Ishikawa (cell line): ENCODE measurements at regions not wholly inside any gene's neighbourhood (a gene's known extent, or its start where the extent isn't known, plus 50 kb on each side); places are given as distances from the start of the nearest gene placed in this dataset.

Experiments
- CEBPB ChIP-seq: IDR thresholded peaks from 2 replicates; pipeline ENCODE4 v1.6.1; 2012
- CREB1 ChIP-seq: IDR thresholded peaks from 2 replicates; pipeline ENCODE4 v1.6.1; 2012; ENCODE audit warnings: low read depth
- EGR1 ChIP-seq: IDR thresholded peaks from 2 replicates; pipeline ENCODE4 v1.6.1; 2012
- EP300 ChIP-seq: IDR thresholded peaks from 2 replicates; pipeline ENCODE4 v1.6.1; 2012; ENCODE audit warnings: borderline replicate concordance
- FOXM1 ChIP-seq: IDR thresholded peaks from 2 replicates; pipeline ENCODE4 v1.6.1; 2012; ENCODE audit warnings: low read depth, borderline replicate concordance
- NFIC ChIP-seq: IDR thresholded peaks from 2 replicates; pipeline ENCODE4 v1.6.1; 2012
- RAD21 ChIP-seq: IDR thresholded peaks from 2 replicates; pipeline ENCODE4 v1.6.1; 2012; ENCODE audit warnings: low read depth
- TAF1 ChIP-seq: IDR thresholded peaks from 2 replicates; pipeline ENCODE4 v1.6.1; 2012; ENCODE audit warnings: low read depth, mild to moderate bottlenecking
- TCF12 ChIP-seq: IDR thresholded peaks from 2 replicates; pipeline ENCODE4 v1.6.1; 2012; ENCODE audit warnings: low read depth
- TEAD4 ChIP-seq: IDR thresholded peaks from 2 replicates; pipeline ENCODE4 v1.6.1; 2012
- YY1 ChIP-seq: IDR thresholded peaks from 2 replicates; pipeline ENCODE4 v1.6.1; 2012; ENCODE audit warnings: low read depth
- ZBTB7A ChIP-seq: IDR thresholded peaks from 2 replicates; pipeline ENCODE4 v1.6.1; 2012; ENCODE audit warnings: low read depth
- TF ChIP-seq, protein P1 (sequence below): IDR thresholded peaks from 2 replicates; pipeline ENCODE4 v1.6.1; 2012; ENCODE audit warnings: low read depth, mild to moderate bottlenecking
- TF ChIP-seq, protein P2 (sequence below): IDR thresholded peaks from 2 replicates; pipeline ENCODE4 v1.6.1; 2012
- TF ChIP-seq, protein P3 (sequence below): IDR thresholded peaks from 2 replicates; pipeline ENCODE4 v1.6.1; 2012

DNA sequence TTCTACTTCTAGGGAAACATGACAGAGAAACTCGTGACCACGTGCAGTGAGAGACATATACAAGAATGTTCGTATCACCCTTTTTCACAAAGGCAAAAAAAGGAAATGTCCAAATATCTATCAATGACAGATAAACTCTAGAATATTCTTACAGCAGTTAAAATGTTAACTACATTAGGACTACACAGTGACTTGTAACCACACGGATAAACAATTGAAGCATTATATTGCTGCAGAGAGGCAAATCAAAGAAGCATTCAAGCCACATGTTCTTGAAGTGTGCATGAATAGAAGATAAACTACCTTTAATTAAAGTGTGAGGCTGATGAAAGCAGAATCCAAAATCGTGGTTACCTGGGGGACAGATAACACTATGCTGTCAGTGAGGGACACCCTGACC lies 935.3 kb upstream of the KLHL29 start:
- TF ChIP-seq NFIC (no peak), TEAD4 (no peak), TCF12 (no peak), EP300 (no peak), FOXM1 (no peak), ZBTB7A (no peak), CEBPB (no peak), YY1 (no peak), RAD21 (no peak), TAF1 (no peak), EGR1 (no peak), CREB1 (no peak)
- TF ChIP-seq, protein P1, sequence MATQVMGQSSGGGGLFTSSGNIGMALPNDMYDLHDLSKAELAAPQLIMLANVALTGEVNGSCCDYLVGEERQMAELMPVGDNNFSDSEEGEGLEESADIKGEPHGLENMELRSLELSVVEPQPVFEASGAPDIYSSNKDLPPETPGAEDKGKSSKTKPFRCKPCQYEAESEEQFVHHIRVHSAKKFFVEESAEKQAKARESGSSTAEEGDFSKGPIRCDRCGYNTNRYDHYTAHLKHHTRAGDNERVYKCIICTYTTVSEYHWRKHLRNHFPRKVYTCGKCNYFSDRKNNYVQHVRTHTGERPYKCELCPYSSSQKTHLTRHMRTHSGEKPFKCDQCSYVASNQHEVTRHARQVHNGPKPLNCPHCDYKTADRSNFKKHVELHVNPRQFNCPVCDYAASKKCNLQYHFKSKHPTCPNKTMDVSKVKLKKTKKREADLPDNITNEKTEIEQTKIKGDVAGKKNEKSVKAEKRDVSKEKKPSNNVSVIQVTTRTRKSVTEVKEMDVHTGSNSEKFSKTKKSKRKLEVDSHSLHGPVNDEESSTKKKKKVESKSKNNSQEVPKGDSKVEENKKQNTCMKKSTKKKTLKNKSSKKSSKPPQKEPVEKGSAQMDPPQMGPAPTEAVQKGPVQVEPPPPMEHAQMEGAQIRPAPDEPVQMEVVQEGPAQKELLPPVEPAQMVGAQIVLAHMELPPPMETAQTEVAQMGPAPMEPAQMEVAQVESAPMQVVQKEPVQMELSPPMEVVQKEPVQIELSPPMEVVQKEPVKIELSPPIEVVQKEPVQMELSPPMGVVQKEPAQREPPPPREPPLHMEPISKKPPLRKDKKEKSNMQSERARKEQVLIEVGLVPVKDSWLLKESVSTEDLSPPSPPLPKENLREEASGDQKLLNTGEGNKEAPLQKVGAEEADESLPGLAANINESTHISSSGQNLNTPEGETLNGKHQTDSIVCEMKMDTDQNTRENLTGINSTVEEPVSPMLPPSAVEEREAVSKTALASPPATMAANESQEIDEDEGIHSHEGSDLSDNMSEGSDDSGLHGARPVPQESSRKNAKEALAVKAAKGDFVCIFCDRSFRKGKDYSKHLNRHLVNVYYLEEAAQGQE, result no peak
- TF ChIP-seq, protein P2, sequence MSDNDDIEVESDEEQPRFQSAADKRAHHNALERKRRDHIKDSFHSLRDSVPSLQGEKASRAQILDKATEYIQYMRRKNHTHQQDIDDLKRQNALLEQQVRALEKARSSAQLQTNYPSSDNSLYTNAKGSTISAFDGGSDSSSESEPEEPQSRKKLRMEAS, result no peak
- TF ChIP-seq, protein P3, sequence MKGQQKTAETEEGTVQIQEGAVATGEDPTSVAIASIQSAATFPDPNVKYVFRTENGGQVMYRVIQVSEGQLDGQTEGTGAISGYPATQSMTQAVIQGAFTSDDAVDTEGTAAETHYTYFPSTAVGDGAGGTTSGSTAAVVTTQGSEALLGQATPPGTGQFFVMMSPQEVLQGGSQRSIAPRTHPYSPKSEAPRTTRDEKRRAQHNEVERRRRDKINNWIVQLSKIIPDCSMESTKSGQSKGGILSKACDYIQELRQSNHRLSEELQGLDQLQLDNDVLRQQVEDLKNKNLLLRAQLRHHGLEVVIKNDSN, result no peak

DNA sequence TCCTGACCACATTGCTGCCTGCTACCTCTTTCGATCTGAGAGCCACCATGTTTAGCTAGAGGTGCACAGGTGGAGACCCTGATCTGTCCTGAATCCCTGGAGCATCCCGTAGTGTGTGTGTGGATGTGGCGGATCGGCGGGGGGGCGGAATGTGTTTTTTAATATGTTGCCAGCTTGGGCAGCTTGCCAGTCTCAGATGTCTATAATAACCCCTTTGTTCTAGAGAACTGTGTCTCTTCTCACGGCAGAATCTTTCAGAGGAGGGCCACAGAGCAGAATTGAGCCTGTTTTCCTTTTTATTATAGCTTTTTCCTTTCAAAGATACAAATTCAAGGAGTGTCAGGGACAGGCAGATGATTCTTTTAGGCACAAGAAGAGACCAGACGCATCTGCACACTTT lies 934.1 kb upstream of the KLHL29 start:
- TF ChIP-seq CEBPB (no peak), EP300 (no peak)
- TF ChIP-seq, protein P1, result no peak

DNA sequence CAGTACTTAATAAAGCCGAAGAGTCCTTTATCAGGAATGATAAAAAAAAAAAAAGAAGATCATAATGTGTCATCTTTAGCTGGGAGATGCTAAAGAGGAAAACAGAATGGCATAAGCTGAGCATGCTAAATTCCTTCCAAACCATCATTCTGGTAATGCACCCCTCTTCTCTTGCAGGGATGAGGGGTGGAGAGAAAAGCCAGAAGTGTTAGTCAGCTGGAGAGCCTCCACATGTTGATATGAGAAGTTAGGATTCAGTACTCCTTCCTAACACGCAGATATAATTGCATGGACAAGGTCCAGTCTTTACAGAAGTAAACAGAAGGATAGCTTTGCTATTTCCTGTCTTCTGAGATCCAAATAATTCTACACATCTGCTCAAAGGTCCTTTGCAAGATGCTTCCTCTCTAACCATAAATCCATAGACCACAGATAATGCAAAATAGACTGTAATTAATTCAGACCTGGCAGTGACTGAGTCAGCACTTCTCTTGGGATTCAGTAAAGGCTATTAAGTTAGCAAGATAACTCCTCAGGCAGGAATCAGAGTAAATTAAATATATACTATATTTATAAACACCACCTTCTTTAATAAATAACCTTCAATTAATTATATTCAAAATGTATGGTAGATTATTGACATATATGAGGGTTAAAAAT lies 930.0 kb upstream of the KLHL29 start:
- TF ChIP-seq TCF12 (no peak), RAD21 (no peak), TAF1 (no peak), TEAD4 (no peak), CREB1 (no peak), FOXM1 (no peak), ZBTB7A (no peak), EP300 (no peak)
- TF ChIP-seq, protein P2, result no peak
- TF ChIP-seq, protein P1, result no peak

DNA sequence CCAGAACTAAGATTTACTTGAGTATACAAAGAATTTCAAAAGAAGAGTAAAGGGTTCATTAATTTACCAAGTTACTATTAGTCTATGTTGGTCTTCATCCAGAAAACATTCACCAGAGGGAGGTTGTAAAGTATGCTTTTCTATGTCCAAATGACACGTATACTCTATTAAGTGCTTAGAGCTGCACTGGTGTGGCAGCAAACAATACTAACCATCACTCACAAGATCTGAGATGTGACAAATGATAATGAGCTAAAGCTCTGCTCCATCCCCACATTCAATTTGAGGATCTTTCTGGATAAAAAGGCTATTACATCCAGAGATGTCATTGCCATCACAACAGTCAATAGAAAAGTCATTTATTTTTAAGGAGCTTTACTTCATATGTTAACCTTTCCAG lies 926.5 kb upstream of the KLHL29 start:
- TF ChIP-seq, protein P1, result no peak
